PC-9 (cell line): ENCODE measurements at regions not wholly inside any gene's neighbourhood (a gene's known extent, or its start where the extent isn't known, plus 50 kb on each side); places are given as distances from the start of the nearest gene placed in this dataset.

ENCODE experiments used
- BruUV-seq: library from RNA; stranded (reverse); fragments of 400-500 nt; replicated peaks from 2 replicates; lab custom pipeline; 2021; lab: Mats Ljungman, UMichigan
- CTCF ChIA-PET: fragments of 300-600 bp; sonication (Branson Sonifier 250); formaldehyde crosslinking; loops from one replicate; lab custom pipeline; 2022; ENCODE audit warnings: antibody characterized with exemption; lab: Charles Lee
- POLR2A ChIA-PET: fragments of 300-600 bp; sonication (Branson Sonifier 250); formaldehyde crosslinking; loops from one replicate; lab custom pipeline; 2022; ENCODE audit warnings: antibody characterized with exemption; ENCODE audit not compliant: unreplicated experiment; lab: Charles Lee
- DNase-seq, 2 experiments: peaks; one replicate each; pipeline versions ENCODE4 v3.0.0 to v3.0.0-alpha.2; 2015 to 2022; ENCODE audit warnings: mixed read lengths in 1 of 2
- H2AFZ ChIP-seq: fragments of 200-600 bp; sonication (generic); 2 replicates; pipeline ENCODE4 v1.8.1; 2017; ENCODE audit warnings: antibody characterized with exemption
- H3F3A ChIP-seq: fragments of 200-600 bp; sonication (generic); 2 replicates; pipeline ENCODE4 v1.8.1; 2017; ENCODE audit warnings: antibody characterized with exemption, mild to moderate bottlenecking, low read depth; ENCODE audit not compliant: insufficient read depth
- H3K27ac ChIP-seq: fragments of 200-600 bp; sonication (generic); 2 replicates; pipeline ENCODE4 v1.6.1; 2016; ENCODE audit warnings: mixed run types
- H3K27me3 ChIP-seq: fragments of 200-600 bp; sonication (generic); 2 replicates; pipeline ENCODE4 v1.6.1; 2016; ENCODE audit warnings: low read depth, mixed run types; ENCODE audit not compliant: insufficient read depth
- H3K36me3 ChIP-seq: fragments of 200-600 bp; sonication (generic); 2 replicates; pipeline ENCODE4 v1.6.1; 2016; ENCODE audit warnings: low read depth, mixed run types
- H3K4me1 ChIP-seq: fragments of 200-600 bp; sonication (generic); replicated peaks from 2 replicates; pipeline ENCODE4 v1.6.1; 2016; ENCODE audit warnings: mixed run types; ENCODE audit not compliant: insufficient read depth
- H3K4me2 ChIP-seq: fragments of 200-600 bp; sonication (generic); 2 replicates; pipeline ENCODE4 v1.6.1; 2017; ENCODE audit warnings: mixed run types
- H3K4me3 ChIP-seq: fragments of 200-600 bp; sonication (generic); 2 replicates; pipeline ENCODE4 v1.6.1; 2016; ENCODE audit warnings: mixed run types
- H3K79me2 ChIP-seq: fragments of 200-600 bp; sonication (generic); 2 replicates; pipeline ENCODE4 v1.6.1; 2017; ENCODE audit warnings: low read depth, mixed run types
- H3K9me2 ChIP-seq: fragments of 200-600 bp; sonication (generic); 2 replicates; pipeline ENCODE4 v1.8.1; 2017; ENCODE audit warnings: mild to moderate bottlenecking; ENCODE audit not compliant: insufficient read depth
- H3K9me3 ChIP-seq: fragments of 200-600 bp; sonication (generic); 2 replicates; pipeline ENCODE4 v1.8.1; 2016; ENCODE audit warnings: low read depth; ENCODE audit not compliant: insufficient read depth
- H4K20me1 ChIP-seq: fragments of 200-600 bp; sonication (generic); 2 replicates; pipeline ENCODE4 v1.8.1; 2017; ENCODE audit not compliant: insufficient read depth
- CTCF ChIP-seq: fragments of 200-600 bp; sonication (generic); conservative IDR thresholded peaks from 2 replicates; pipeline ENCODE4 v1.6.1; 2017; ENCODE audit warnings: mixed run types, antibody characterized with exemption, mild to moderate bottlenecking, moderate library complexity
- EZH2 ChIP-seq: fragments of 200-600 bp; sonication (generic); IDR thresholded peaks from 2 replicates; pipeline ENCODE4 v1.8.0; 2017; ENCODE audit warnings: antibody characterized with exemption, low read depth
- intact Hi-C: fragments of 100-400 bp; cut with micrococcal nuclease; formaldehyde crosslinking; loops from one replicate; pipeline ENCODE4 v1.10.0; 2022; ENCODE audit not compliant: unreplicated experiment

GRCh38 chr1:58971629-58972140 lies 187.8 kb upstream of the JUN start:
- no peak overlapping the region for H3K4me2 ChIP-seq
- CTCF ChIA-PET: interaction anchor here (0.6 kb wide), 1 partner anchor 45 kb away, joined by 3 read pairs; no protein-coding TSS in a partner anchor
- BruUV-seq: no TSS peak

GRCh38 chr1:58975888-58976287 lies 192.0 kb upstream of the JUN start:
- BruUV-seq: no TSS peak
- POLR2A ChIA-PET: no interaction called here
- no peak for DNase-seq

More at GRCh38 chr1:58971629-58972140, 187.8 kb upstream of the JUN start:
- H3F3A ChIP-seq: no peaks in the 10 kb centered on the region
- H3K27ac ChIP-seq: no peak overlapping the region
- intact Hi-C loops: no loop called here
- H3K4me1 ChIP-seq: no peaks in the 10 kb centered on the region
- no peak for DNase-seq
- no peak overlapping the region for H3K4me3 ChIP-seq
- TF ChIP-seq EZH2: no peak
- no peak for TF ChIP-seq CTCF
- no peak overlapping the region for H2AFZ ChIP-seq
- H3K9me3 ChIP-seq: no peaks in the 10 kb centered on the region
- no peaks in the 10 kb centered on the region for H3K79me2 ChIP-seq
- no peaks in the 10 kb centered on the region for H3K36me3 ChIP-seq
- no peaks in the 10 kb centered on the region for H4K20me1 ChIP-seq
- no peaks in the 10 kb centered on the region for H3K27me3 ChIP-seq
- POLR2A ChIA-PET: no interaction called here
- no peaks in the 10 kb centered on the region for H3K9me2 ChIP-seq

GRCh38 chr1:58976294-58976693 lies 192.4 kb upstream of the JUN start:
- no peak overlapping the region for H3K4me3 ChIP-seq
- CTCF ChIA-PET: no interaction called here
- DNase-seq: no peak
- no peak overlapping the region for H3K27ac ChIP-seq
- no peak overlapping the region for H3K4me2 ChIP-seq
- TF ChIP-seq CTCF (no peak), EZH2 (no peak)
- no peaks in the 10 kb centered on the region for H3K79me2 ChIP-seq
- H3K36me3 ChIP-seq: no peaks in the 10 kb centered on the region
- POLR2A ChIA-PET: no interaction called here
- no TSS peak for BruUV-seq
- intact Hi-C loops: no loop called here
- no peaks in the 10 kb centered on the region for H3K4me1 ChIP-seq
- no peaks in the 10 kb centered on the region for H3K9me2 ChIP-seq
- H3K27me3 ChIP-seq: no peaks in the 10 kb centered on the region
- no peaks in the 10 kb centered on the region for H3F3A ChIP-seq
- H2AFZ ChIP-seq: no peak overlapping the region
- H3K9me3 ChIP-seq: no peaks in the 10 kb centered on the region
- H4K20me1 ChIP-seq: no peaks in the 10 kb centered on the region

More at GRCh38 chr1:58975888-58976287, 192.0 kb upstream of the JUN start:
- Histone ChIP-seq H3K4me1 (no peaks in the 10 kb centered on the region), H3K9me2 (no peaks in the 10 kb centered on the region), H3K4me2 (no peak overlapping the region), H3K36me3 (no peaks in the 10 kb centered on the region), H3K79me2 (no peaks in the 10 kb centered on the region), H2AFZ (no peak overlapping the region), H4K20me1 (no peaks in the 10 kb centered on the region), H3K27me3 (no peaks in the 10 kb centered on the region), H3K9me3 (no peaks in the 10 kb centered on the region), H3K27ac (no peak overlapping the region), H3K4me3 (no peak overlapping the region), H3F3A (no peaks in the 10 kb centered on the region)
- TF ChIP-seq EZH2 (no peak), CTCF (no peak)
- CTCF ChIA-PET: no interaction called here
- intact Hi-C loops: no loop called here
